ENCODE measurements at regions not wholly inside any gene's neighbourhood (a gene's known extent, or its start where the extent isn't known, plus 50 kb on each side); places are given as distances from the start of the nearest gene placed in this dataset.
A peak's percentile ranks its signal among the peaks of the same experiment; 100 is the strongest.

- no peak for TF ChIP-seq CTCF (IDR thresholded peaks at IDR 0.05; ENCODE audit: low read depth, low read length)
- Histone ChIP-seq H3K9me3 (ENCODE audit: low read depth) (no peaks in the 10 kb centered on the region), H3K36me3 (no peaks in the 10 kb centered on the region), H3K4me3 (no peak overlapping the region), H3K27me3 (no peaks in the 10 kb centered on the region), H3K27ac (no peak overlapping the region), H3K4me1 (ENCODE audit: low read depth) (no peaks in the 10 kb centered on the region)
- DNase-seq (ENCODE audit: low read depth in 1 of 2, low spot score in 1 of 2), result no peak
Measured at GRCh38 chr6:165890404-165890735, 227.3 kb upstream of the PDE10A start.

- Histone ChIP-seq H3K36me3 (no peaks in the 10 kb centered on the region), H3K4me3 (no peak overlapping the region), H3K27ac (no peak overlapping the region), H3K27me3 (no peaks in the 10 kb centered on the region), H3K9me3 (ENCODE audit: low read depth) (no peaks in the 10 kb centered on the region), H3K4me1 (ENCODE audit: low read depth) (no peaks in the 10 kb centered on the region)
- DNase-seq (ENCODE audit: low read depth in 1 of 2, low spot score in 1 of 2), result peak; percentile 63 to 72
- peak; percentile 88 for TF ChIP-seq CTCF (IDR thresholded peaks at IDR 0.05; ENCODE audit: low read depth, low read length)
Measured at GRCh38 chr6:165889636-165890403, 226.8 kb upstream of the PDE10A start.

GRCh38 chr6:165886169-165886568, 223.1 kb upstream of the PDE10A start:
- Histone ChIP-seq H3K27ac (no peak overlapping the region), H3K4me1 (ENCODE audit: low read depth) (no peaks in the 10 kb centered on the region), H3K9me3 (ENCODE audit: low read depth) (no peaks in the 10 kb centered on the region), H3K36me3 (no peaks in the 10 kb centered on the region), H3K4me3 (no peak overlapping the region), H3K27me3 (no peaks in the 10 kb centered on the region)
- no peak for TF ChIP-seq CTCF (IDR thresholded peaks at IDR 0.05; ENCODE audit: low read depth, low read length)
- DNase-seq (ENCODE audit: low read depth in 1 of 2, low spot score in 1 of 2), result no peak

- TF ChIP-seq CTCF (IDR thresholded peaks at IDR 0.05; ENCODE audit: low read depth, low read length), result peak; percentile 96
- no peak overlapping the region for H3K4me3 ChIP-seq
- no peaks in the 10 kb centered on the region for H3K4me1 ChIP-seq (ENCODE audit: low read depth)
Measured at GRCh38 chr6:165884813-165885765, 222.0 kb upstream of the PDE10A start.

GRCh38 chr6:165883851-165884640, 221.0 kb upstream of the PDE10A start:
- no peaks in the 10 kb centered on the region for H3K36me3 ChIP-seq
- no peak overlapping the region for H3K4me3 ChIP-seq
- no peaks in the 10 kb centered on the region for H3K9me3 ChIP-seq (ENCODE audit: low read depth)
- no peaks in the 10 kb centered on the region for H3K4me1 ChIP-seq (ENCODE audit: low read depth)
- TF ChIP-seq CTCF (IDR thresholded peaks at IDR 0.05; ENCODE audit: low read depth, low read length), result no peak
- DNase-seq (ENCODE audit: low read depth in 1 of 2, low spot score in 1 of 2), result peak in 1 of 2 donors; percentile 22
- H3K27ac ChIP-seq, result no peak overlapping the region
- no peaks in the 10 kb centered on the region for H3K27me3 ChIP-seq

More at GRCh38 chr6:165884813-165885765, 222.0 kb upstream of the PDE10A start:
- no peaks in the 10 kb centered on the region for H3K9me3 ChIP-seq (ENCODE audit: low read depth)
- no peak overlapping the region for H3K27ac ChIP-seq
- H3K27me3 ChIP-seq, result no peaks in the 10 kb centered on the region
- peak; percentile 86 to 88 for DNase-seq (ENCODE audit: low read depth in 1 of 2, low spot score in 1 of 2)
- no peaks in the 10 kb centered on the region for H3K36me3 ChIP-seq
